22Rv1 (cell line): ENCODE measurements at regions not wholly inside any gene's neighbourhood (a gene's known extent, or its start where the extent isn't known, plus 50 kb on each side); places are given as distances from the start of the nearest gene placed in this dataset.

Experiments
- CTCF ChIP-seq: fragments of 450-650 bp; IDR thresholded peaks from 2 replicates; pipeline ENCODE4 v1.5.1; 2017; ENCODE audit warnings: mild to moderate bottlenecking
- ZFX ChIP-seq: fragments of 450-650 bp; IDR thresholded peaks from 2 replicates; pipeline ENCODE4 v1.6.1; 2017; ENCODE audit warnings: antibody characterized with exemption, borderline replicate concordance

- TF ChIP-seq CTCF (no peak), ZFX (no peak)
Observed at GRCh38 chr3:117266806-117267205, 557.2 kb downstream of the TUSC7 start.
